ENCODE measurements at regions not wholly inside any gene's neighbourhood (a gene's known extent, or its start where the extent isn't known, plus 50 kb on each side); places are given as distances from the start of the nearest gene placed in this dataset.

DNA sequence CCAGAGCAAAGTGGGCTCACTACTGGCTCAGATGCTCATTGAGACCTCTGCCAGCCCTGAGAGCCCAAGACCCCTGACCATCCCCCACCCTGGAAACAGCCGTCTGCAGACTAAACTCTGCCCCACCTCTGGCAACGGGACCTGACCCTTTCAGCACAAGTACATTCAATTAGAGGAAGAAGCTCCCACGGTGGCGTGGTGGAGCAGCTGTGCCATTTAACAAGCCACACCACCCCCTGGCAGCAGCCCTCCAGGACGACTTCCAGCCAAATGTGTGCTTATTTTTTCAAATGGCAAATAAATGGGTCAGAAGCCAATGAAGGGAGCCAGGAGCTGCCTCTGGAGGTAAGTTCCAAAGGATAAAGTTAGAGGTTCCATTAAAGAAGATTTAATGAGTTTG lies 226.7 kb downstream of the NPHP4 start:
- no peak overlapping the region for H3K4me2 ChIP-seq (ENCODE audit: insufficient read depth, low read length)
- H3K9me3 ChIP-seq (ENCODE audit: insufficient read depth, low read length, severe bottlenecking): peaks cover 4% of the 10 kb centered on the region
- DNase-seq (no peak), ATAC-seq (ENCODE audit: insufficient read depth, low read depth) (no peak)
- H3K4me3 ChIP-seq (ENCODE audit: low read depth in 1 of 2, low read length in 2 of 2): no peak overlapping the region
- TF ChIP-seq EZH2 (IDR thresholded peaks at IDR 0.05; ENCODE audit: borderline replicate concordance, low read depth, low read length, severe bottlenecking): no peak
- TF ChIP-seq, protein P1, sequence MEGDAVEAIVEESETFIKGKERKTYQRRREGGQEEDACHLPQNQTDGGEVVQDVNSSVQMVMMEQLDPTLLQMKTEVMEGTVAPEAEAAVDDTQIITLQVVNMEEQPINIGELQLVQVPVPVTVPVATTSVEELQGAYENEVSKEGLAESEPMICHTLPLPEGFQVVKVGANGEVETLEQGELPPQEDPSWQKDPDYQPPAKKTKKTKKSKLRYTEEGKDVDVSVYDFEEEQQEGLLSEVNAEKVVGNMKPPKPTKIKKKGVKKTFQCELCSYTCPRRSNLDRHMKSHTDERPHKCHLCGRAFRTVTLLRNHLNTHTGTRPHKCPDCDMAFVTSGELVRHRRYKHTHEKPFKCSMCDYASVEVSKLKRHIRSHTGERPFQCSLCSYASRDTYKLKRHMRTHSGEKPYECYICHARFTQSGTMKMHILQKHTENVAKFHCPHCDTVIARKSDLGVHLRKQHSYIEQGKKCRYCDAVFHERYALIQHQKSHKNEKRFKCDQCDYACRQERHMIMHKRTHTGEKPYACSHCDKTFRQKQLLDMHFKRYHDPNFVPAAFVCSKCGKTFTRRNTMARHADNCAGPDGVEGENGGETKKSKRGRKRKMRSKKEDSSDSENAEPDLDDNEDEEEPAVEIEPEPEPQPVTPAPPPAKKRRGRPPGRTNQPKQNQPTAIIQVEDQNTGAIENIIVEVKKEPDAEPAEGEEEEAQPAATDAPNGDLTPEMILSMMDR (IDR thresholded peaks at IDR 0.05; ENCODE audit: borderline replicate concordance, extremely low read depth, low read length, poor library complexity, severe bottlenecking): no peak
- no peak overlapping the region for H2AFZ ChIP-seq (ENCODE audit: low read depth, low read length)
- no peak overlapping the region for H3K27ac ChIP-seq (ENCODE audit: low read length)
- H3K27me3 ChIP-seq (ENCODE audit: insufficient read depth, low read length, poor library complexity): no peaks in the 10 kb centered on the region
- no peak overlapping the region for H3K9ac ChIP-seq (ENCODE audit: low read depth, low read length)
- H3K79me2 ChIP-seq (ENCODE audit: insufficient read depth, low read length): no peaks in the 10 kb centered on the region
- H3K4me1 ChIP-seq (ENCODE audit: insufficient read depth, low read length): no peaks in the 10 kb centered on the region
- no peaks in the 10 kb centered on the region for H4K20me1 ChIP-seq (ENCODE audit: insufficient read depth, low read length)
- H3K36me3 ChIP-seq (ENCODE audit: insufficient read depth, low read length): no peaks in the 10 kb centered on the region

DNA sequence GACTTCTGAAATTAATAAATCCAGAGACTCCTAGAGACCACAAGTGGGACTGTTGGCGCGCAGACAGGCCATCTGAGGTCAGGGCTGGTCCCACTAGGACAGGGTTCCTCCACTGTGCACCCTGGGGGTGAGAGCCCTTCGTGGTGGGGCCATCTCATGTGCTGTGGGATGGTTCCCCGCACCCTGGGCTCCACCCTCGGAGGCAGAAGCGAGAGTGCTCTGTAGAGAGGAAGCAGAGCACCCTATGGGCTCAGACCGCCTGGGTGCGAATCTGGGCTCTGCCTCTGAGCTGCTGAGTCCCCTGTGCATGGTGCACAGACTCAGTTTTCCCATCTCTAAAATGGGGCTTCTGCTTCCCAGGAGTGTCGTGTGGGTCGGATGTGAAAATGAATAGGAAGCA lies 227.3 kb downstream of the NPHP4 start:
- Histone ChIP-seq H3K4me2 (ENCODE audit: insufficient read depth, low read length) (no peak overlapping the region), H3K27me3 (ENCODE audit: insufficient read depth, low read length, poor library complexity) (no peaks in the 10 kb centered on the region), H3K36me3 (ENCODE audit: insufficient read depth, low read length) (no peaks in the 10 kb centered on the region), H4K20me1 (ENCODE audit: insufficient read depth, low read length) (no peaks in the 10 kb centered on the region), H3K9ac (ENCODE audit: low read depth, low read length) (no peak overlapping the region), H3K4me1 (ENCODE audit: insufficient read depth, low read length) (no peaks in the 10 kb centered on the region), H3K9me3 (ENCODE audit: insufficient read depth, low read length, severe bottlenecking) (peaks cover 4% of the 10 kb centered on the region), H3K4me3 (ENCODE audit: low read depth in 1 of 2, low read length in 2 of 2) (no peak overlapping the region), H3K27ac (ENCODE audit: low read length) (no peak overlapping the region), H2AFZ (ENCODE audit: low read depth, low read length) (no peak overlapping the region), H3K79me2 (ENCODE audit: insufficient read depth, low read length) (no peaks in the 10 kb centered on the region)
- ATAC-seq (ENCODE audit: insufficient read depth, low read depth): no peak
- TF ChIP-seq, protein P1 (IDR thresholded peaks at IDR 0.05; ENCODE audit: borderline replicate concordance, extremely low read depth, low read length, poor library complexity, severe bottlenecking): no peak
- no peak for TF ChIP-seq EZH2 (IDR thresholded peaks at IDR 0.05; ENCODE audit: borderline replicate concordance, low read depth, low read length, severe bottlenecking)
- DNase-seq: no peak

DNA sequence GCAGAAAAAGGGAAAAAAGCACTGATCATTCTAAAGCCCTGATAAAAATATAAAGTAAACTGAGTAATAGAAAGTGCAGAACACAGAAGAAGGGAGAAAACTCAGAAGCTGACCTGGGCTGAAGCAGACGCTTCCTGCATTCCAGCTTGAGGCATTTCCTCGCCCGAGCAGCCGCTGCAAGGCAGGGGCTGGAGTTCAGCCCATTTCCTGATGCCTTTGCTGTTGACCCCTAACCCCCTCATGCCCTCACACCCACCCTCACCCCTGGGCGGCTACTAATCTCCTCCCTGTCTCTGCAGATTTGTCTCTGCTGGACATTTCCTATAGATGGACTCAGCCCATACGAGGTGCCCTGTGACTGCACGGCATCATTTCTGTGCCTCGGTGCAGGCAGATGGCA lies 227.8 kb downstream of the NPHP4 start:
- H3K27me3 ChIP-seq (ENCODE audit: insufficient read depth, low read length, poor library complexity): no peaks in the 10 kb centered on the region
- TF ChIP-seq EZH2 (IDR thresholded peaks at IDR 0.05; ENCODE audit: borderline replicate concordance, low read depth, low read length, severe bottlenecking): no peak
- no peak for ATAC-seq (ENCODE audit: insufficient read depth, low read depth)
- H3K79me2 ChIP-seq (ENCODE audit: insufficient read depth, low read length): no peaks in the 10 kb centered on the region
- no peaks in the 10 kb centered on the region for H3K36me3 ChIP-seq (ENCODE audit: insufficient read depth, low read length)
- no peak overlapping the region for H3K4me3 ChIP-seq (ENCODE audit: low read depth in 1 of 2, low read length in 2 of 2)
- no peaks in the 10 kb centered on the region for H4K20me1 ChIP-seq (ENCODE audit: insufficient read depth, low read length)
- H3K9me3 ChIP-seq (ENCODE audit: insufficient read depth, low read length, severe bottlenecking): peaks cover 4% of the 10 kb centered on the region
- H2AFZ ChIP-seq (ENCODE audit: low read depth, low read length): no peak overlapping the region
- H3K4me1 ChIP-seq (ENCODE audit: insufficient read depth, low read length): no peaks in the 10 kb centered on the region
- H3K9ac ChIP-seq (ENCODE audit: low read depth, low read length): no peak overlapping the region
- H3K27ac ChIP-seq (ENCODE audit: low read length): no peak overlapping the region
- H3K4me2 ChIP-seq (ENCODE audit: insufficient read depth, low read length): no peak overlapping the region
- DNase-seq: no peak

DNA sequence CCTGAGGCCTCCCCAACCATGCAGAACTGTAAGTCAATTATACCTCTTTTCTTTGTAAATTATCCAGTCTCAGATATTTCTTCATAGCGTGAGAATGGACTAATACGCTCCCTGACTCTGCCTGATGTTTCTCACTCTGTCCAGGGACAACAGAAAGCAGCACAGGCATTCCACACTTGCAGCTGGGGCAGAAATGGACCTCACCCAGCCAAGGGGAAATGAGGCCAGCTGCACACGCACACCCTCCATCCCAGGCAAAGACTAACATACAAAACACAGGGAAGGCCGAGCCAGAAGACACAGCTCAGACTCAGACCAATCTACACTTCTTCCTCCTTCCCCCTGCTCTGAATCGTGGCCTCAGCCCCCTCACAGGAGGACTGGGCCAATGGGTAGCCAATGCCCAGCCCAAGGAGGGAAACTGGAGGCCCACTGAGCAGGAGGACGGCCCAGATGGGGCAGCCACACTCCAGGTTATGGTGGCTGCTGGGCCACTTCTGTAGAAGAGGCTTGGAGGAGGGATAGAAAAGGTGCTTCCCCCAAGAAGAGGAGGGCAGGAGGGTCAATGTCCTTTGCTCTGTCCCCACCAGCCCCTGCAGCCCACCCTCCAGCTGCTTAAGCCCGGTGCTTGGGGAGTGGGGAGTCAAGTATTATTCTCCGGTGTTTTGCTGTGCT lies 228.4 kb downstream of the NPHP4 start:
- Histone ChIP-seq H3K4me3 (ENCODE audit: low read depth in 1 of 2, low read length in 2 of 2) (no peak overlapping the region), H2AFZ (ENCODE audit: low read depth, low read length) (no peak overlapping the region), H3K4me2 (ENCODE audit: insufficient read depth, low read length) (no peak overlapping the region), H3K27me3 (ENCODE audit: insufficient read depth, low read length, poor library complexity) (no peaks in the 10 kb centered on the region), H4K20me1 (ENCODE audit: insufficient read depth, low read length) (no peaks in the 10 kb centered on the region), H3K9ac (ENCODE audit: low read depth, low read length) (no peak overlapping the region), H3K36me3 (ENCODE audit: insufficient read depth, low read length) (no peaks in the 10 kb centered on the region), H3K4me1 (ENCODE audit: insufficient read depth, low read length) (no peaks in the 10 kb centered on the region), H3K79me2 (ENCODE audit: insufficient read depth, low read length) (no peaks in the 10 kb centered on the region), H3K27ac (ENCODE audit: low read length) (no peak overlapping the region), H3K9me3 (ENCODE audit: insufficient read depth, low read length, severe bottlenecking) (peaks cover 4% of the 10 kb centered on the region)
- no peak for DNase-seq
- no peak for ATAC-seq (ENCODE audit: insufficient read depth, low read depth)
- TF ChIP-seq EZH2 (IDR thresholded peaks at IDR 0.05; ENCODE audit: borderline replicate concordance, low read depth, low read length, severe bottlenecking): no peak
- TF ChIP-seq, protein P1 (IDR thresholded peaks at IDR 0.05; ENCODE audit: borderline replicate concordance, extremely low read depth, low read length, poor library complexity, severe bottlenecking): no peak
